ENCODE measurements at regions not wholly inside any gene's neighbourhood (a gene's known extent, or its start where the extent isn't known, plus 50 kb on each side); places are given as distances from the start of the nearest gene placed in this dataset.

DNA sequence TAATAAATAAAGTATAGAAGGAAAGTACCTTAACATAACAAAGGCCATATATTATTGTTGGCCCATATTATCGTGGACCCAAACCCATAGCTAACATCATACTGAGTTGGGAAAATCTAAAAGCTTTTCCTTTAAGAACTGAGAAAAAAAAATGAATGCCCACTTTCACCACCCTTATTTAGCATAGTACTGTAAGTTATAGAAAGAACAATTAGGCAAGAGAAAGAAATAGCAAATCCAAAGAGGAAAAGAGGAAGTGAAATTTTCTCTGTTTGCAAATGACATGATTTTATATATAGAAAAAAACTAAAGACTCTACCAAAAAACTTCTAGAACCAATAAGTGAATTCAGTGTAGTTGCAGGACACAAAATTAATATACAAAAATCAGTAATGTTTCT lies 1854.6 kb downstream of the PCDH7 start:
- no peak for ATAC-seq (ENCODE audit: low FRiP score)

GRCh38 chr4:32589097-32589496 lies 1868.9 kb downstream of the PCDH7 start:
- no peak for DNase-seq (ENCODE audit: low spot score)
- no peak for TF ChIP-seq CTCF (IDR thresholded peaks at IDR 0.05)
- no peak for ATAC-seq (ENCODE audit: low FRiP score)

More for the DNA sequence above, 1854.6 kb downstream of the PCDH7 start:
- no peak for TF ChIP-seq CTCF (IDR thresholded peaks at IDR 0.05)
- no peak for DNase-seq (ENCODE audit: low spot score)

- no peak for TF ChIP-seq CTCF (IDR thresholded peaks at IDR 0.05)
- DNase-seq (ENCODE audit: low spot score) (no peak), ATAC-seq (ENCODE audit: low FRiP score) (no peak)
These were observed 1869.7 kb downstream of the PCDH7 start for GRCh38 chr4:32589853-32590252.

GRCh38 chr4:32597354-32597753 lies 1877.2 kb downstream of the PCDH7 start:
- ATAC-seq (ENCODE audit: low FRiP score) = no peak
- no peak for DNase-seq (ENCODE audit: low spot score)
- no peak for TF ChIP-seq CTCF (IDR thresholded peaks at IDR 0.05)

- TF ChIP-seq CTCF (IDR thresholded peaks at IDR 0.05) = no peak
- no peak for DNase-seq (ENCODE audit: low spot score)
- ATAC-seq (ENCODE audit: low FRiP score) = no peak
These were observed 1881.7 kb downstream of the PCDH7 start for GRCh38 chr4:32601848-32602247.

DNA sequence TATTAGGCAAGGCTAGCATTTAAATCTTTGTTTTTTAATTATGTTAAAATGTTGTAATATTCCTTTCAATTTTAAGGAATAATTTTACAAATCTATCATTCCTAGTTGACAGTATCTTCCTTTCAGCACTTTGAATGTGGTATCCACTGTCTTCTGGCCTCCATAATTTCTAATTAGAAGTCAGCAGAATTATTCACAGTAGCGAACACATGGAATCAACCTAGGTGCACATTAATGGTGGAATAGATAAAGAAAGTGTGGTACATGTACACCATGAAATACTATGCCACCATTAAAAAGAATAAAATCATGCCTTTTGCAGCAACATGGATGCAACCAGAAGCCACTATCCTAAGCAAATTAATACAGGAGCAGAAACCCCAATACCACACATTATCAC lies 1887.8 kb downstream of the PCDH7 start:
- no peak for TF ChIP-seq CTCF (IDR thresholded peaks at IDR 0.05)
- ATAC-seq (ENCODE audit: low FRiP score) (no peak), DNase-seq (ENCODE audit: low spot score) (no peak)

GRCh38 chr4:32624943-32625603 lies 1904.9 kb downstream of the PCDH7 start:
- no peak for DNase-seq (ENCODE audit: low spot score)
- no peak for TF ChIP-seq CTCF (IDR thresholded peaks at IDR 0.05)
- ATAC-seq (ENCODE audit: low FRiP score) = no peak

All from omental fat pad (tissue), 3 donors.